ENCODE measurements at regions not wholly inside any gene's neighbourhood (a gene's known extent, or its start where the extent isn't known, plus 50 kb on each side); places are given as distances from the start of the nearest gene placed in this dataset.

DNA sequence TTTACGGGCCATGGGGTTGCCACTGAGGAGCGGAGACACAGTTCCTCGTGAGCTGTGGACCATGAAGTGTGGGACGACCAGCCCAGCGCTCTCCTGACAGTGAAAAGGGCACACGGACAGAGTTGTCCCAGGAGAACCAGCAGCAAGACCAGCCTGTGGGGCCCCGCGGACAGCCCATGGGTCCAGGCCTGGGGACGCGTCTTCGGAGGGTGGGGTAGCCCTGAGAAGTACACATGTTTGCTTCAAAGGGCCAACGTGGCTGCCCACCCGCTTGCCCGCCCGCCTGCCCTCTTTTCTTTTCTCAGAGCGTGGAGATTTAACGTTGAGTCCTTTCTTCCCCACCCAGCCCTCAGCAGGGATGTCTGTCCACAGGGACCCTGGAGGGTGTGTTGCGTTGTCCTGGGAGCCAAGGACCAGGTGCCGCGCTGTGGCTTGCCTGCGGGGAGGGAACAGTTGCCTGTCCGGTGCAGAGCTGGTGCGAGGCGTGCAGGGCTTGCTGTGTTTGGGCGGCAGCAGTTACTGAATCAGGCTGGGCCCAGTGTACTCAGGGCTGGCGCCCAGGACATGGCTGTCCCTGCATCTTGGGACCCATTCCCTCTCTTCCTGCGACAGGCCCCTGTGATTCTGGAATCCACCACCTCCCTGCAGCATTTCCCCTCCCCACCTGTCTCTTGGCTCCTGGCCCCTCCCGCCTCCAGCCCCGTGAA is 120.1 kb upstream of the HDAC4 start:
- no peak for DNase-seq

DNA sequence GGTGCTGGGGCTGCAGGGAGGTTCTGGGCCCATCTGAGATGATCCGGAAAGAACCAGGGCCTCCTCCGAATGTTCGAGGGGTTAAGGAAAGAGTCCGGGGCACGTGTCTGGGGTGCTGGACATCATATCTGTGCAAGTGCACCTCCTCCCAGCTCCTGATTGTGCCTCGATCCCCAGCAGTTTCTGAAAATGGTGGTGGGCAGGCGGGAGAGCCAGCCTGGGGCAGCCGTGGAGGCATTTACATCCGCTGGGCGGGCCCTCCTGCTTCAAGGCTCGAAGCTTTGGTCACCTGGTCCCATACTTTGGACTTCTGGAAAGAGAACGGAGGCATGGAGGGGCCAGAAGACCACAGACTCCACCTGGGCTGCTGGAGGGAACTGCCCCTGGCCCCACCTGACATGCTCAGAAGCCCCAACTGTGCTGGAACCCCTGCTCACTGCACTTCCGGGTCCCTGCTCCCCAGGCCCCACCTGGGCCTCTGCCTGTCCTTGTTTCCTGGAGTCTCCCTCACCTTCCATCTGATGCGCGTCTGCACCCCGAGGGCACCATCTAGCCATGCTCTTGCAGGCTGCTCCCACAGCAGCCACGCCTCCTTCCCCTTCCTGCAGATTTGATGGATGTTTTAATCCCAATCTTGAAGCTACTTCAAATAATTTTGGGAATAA is 119.2 kb upstream of the HDAC4 start:
- DNase-seq: no peak

DNA sequence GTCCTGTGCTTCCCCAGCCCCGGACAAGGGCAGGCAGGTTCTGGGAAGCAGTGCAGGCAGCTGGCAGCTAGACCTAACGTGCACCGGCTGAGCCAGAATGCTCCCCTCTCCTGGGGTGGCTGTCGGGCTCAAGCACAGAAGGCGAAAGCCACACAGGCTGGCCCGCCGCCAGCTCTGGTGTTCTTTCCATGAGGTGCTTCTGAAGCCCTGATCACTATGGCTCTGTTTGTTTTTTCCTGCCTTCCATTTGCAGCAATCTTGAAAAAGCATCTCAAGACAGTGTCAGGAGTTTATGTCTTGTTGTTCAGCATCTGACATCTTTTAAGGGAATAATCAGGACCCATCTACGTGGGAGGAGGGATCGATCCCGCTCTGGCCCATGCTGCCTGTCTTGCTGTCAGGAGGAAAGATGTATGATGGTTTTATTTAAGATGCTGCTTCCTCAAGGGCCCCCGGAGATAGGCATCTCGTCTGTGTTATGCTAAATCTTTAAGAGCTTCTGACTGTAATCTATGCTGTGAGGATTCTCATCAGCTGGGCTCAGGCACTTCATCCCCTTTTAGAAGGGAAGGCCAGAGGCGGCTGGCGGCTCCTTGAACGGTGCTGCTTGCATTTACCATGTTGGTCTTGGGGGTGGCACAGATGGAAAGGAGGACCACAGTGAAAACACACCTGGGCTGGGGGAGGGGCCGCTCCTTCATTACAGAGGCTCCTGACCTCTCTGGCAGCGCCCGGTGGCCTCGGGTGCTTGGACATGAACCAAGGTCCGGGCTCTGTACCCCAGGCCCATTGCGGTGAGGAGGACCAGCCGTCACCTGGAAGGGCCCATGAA is 118.5 kb upstream of the HDAC4 start:
- DNase-seq: no peak

DNA sequence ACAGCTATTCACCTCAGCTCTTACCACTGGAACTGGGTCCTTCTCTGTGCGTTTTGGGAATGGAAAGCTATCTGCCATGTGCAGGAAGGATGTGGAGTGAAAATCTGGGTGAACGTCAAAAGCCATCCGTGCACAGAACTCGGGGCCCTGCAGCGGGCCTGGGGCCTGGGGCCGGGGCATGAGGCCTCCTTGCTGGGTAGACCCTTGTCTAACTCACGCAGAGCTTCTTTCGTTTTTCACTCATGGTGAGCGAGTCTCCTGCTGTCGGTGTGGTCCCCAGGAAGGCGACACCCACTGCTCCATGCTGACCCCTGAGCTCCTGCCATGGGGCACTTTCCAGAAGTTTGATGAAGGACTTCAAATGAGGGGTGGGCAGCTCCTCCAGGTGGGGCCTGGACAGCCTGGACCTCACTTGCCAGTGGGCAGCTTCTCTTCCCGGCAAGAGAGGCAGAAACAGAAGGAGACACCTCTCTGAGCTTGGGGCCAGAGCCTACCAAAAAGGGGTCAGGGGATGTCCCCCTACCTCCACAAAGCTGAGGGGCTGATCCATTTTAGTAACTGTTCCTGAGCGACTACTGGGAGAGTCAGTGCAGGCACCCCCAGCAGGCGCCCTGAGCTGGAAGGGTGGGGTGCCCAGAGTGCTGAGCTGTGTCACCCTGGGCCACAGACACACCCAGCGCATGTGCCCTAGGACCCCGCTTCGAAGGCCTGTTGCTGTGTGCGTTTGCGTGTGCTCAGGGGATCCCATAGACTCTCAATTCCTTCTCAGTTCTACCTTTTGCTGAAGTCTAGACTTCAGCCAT is 117.7 kb upstream of the HDAC4 start:
- no peak for DNase-seq

DNA sequence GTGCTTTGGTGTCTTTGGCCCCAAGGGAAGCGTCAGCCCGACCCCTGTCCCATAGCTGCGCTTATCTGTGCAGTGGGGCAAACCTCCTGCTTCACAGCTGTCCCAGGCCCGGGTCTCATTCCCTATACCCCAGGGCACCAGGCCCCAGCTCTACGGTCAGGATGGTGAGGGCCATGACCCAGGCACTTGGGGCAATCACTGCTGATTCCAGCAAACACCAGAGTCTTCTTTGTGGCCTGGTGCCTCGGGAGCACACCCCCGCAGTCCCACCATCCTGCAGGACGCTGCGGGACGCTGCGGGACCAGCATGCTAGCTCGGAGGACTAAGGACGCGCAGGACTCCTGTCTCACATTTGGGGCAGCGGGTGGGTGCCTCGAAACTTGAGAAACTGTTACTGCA is 116.9 kb upstream of the HDAC4 start:
- no peak for DNase-seq

DNA sequence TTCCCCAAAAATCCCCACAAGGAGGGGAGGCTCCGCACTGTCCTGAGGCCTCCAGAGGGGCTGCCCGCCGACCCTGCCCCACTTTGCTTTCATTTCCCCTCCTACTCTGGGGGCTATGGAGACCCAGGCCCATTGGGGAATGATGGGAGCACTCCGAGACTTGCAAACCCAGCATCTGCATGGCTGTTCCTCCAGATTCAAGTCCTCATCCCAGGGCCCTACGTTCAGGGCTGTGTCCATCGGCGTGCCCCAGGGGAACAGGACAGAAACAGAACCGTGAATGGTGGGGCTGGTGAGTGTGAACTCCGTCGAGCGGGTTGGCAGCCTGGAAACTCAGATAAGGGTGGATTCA is 116.1 kb upstream of the HDAC4 start:
- DNase-seq: no peak

DNA sequence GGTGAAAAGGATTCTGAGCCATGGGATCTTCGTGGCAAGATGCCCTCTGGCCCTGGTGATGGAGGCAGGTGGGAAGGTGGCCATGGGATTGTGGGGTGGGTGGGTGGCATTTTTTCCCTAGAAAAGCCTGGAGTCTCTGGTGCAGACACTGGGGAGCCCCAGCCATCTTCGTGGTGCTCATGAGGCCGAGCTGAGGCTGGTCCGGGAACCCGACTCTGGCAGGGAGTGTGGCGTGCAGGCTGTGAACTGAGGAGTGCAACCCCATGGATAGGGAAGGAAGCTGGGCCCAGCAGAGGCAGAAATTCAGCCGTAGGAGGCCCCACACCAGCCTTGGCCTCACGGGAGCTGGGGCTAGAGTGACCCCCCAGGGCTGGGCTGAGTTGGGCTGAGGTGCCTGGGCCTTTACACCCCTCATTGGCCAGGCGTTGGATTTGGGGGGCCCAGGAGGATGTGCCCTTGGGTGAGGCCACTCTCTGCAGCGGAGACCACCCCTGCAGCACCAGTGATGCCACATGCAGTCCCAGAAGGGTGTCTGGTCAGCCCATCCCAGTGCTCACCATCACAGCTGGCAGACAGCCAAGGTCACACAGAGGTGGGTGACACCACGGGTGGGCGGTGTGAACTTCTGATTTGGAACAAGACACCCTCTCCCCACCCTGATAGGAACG is 115.6 kb upstream of the HDAC4 start:
- no peak for DNase-seq

DNA sequence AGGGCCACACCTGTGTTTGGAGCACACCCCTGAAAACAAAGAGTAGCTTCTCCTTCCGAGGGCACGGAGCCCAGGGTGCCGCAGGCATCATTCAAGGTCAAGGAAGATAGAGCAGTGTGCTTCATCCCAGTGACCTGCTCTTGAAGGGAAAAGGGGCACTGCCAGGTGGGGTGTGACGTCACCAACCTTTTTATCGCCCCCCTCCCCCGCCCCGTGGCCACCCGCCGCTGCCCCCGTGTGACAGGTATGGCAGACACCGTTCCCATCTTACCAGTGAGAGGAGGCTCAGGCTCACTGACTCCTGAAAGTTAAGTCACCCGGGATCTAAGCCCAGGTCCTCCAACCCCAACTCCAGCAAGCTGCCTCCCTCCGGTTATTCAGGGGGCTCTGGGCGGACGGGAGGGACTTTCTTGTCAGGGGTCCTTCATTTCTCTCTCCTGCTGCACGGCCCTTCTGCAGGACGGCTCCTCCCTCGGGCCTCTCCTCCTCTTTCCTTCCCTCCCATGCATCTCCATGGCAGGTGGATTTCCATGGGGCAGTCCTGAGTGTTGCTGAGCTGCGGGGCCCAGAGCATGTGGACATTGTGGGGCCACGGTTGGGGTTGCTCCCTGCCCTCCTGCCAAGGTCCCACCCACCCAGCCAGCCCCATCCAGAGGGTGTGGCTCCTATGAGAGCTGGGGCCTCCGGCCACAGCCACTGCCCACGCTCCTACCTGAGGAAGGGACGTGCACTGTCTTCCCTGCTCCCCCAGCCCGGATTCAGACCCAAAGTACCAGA is 114.1 kb upstream of the HDAC4 start:
- DNase-seq: no peak

DNA sequence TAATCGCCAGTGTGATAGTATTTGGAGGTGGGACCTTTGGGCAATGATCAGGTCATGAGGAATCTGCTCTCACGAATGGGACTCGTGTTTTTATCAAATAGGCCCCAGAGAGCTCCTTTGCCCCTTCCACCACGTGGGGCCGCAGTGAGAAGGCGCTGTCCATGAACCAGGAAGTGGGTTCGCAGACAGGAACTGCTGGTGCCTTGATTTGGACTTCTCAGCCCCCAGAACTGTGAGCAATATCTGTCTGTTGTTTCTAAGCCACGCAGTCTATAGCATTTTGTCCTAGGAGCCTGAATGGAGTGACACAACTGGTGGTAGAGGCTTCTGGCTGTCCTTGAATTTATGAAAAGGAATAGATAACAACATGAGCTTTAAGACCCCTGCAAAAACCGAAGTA is 111.2 kb upstream of the HDAC4 start:
- DNase-seq: no peak

DNA sequence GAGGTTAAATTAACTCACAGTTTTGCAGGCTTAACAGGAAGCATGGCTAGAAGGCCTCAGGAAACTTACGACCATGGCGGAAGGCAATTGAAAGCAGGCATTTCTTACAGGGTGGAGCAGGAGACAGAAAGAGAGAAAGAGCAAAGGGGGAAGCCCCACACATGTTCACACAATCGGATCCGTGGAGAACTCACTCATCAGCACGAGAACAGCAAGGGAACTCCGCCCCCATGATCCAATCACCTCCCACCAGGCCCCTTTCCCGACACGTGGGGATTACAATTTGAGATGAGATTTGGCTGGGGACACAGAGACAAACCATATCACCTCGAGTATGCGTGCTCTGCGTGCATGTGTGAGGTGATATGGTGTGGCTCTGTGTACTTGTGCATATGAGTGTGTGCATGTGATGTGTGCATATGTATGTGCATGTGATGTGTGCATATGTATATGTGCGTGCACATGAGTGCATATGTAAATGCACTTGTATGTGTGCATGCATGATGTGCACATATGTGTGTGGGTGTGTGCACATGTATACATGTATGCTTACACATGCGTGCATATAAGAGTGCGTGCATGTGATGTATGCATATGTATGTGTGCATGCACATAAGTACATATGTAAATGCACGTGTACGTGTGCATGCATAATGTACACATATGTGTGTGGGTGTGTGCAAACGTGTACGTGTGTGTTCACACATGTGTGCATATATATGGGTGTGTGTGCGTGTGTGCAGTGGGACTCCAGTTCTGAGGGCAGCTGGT is 108.7 kb upstream of the HDAC4 start:
- no peak for DNase-seq

DNA sequence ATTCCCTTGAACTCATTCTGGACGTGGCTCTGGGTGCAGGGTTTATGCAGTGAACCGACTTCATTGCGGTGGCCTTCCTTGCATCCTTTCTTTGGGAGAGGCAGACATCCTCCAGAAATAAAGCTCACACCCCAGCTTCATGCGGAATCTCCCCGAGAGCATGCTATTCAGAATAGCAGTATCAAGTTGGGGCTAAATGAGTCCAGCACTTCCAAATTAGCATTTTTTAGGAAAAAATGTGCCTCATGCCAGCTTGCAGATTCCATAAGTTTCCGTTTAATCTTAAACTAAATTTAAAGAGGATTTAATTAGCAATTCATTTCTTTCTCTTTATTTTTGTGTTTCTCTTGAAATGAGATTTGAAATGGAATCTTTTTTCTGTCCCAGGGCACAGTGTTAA is 107.4 kb upstream of the HDAC4 start:
- DNase-seq: no peak

DNA sequence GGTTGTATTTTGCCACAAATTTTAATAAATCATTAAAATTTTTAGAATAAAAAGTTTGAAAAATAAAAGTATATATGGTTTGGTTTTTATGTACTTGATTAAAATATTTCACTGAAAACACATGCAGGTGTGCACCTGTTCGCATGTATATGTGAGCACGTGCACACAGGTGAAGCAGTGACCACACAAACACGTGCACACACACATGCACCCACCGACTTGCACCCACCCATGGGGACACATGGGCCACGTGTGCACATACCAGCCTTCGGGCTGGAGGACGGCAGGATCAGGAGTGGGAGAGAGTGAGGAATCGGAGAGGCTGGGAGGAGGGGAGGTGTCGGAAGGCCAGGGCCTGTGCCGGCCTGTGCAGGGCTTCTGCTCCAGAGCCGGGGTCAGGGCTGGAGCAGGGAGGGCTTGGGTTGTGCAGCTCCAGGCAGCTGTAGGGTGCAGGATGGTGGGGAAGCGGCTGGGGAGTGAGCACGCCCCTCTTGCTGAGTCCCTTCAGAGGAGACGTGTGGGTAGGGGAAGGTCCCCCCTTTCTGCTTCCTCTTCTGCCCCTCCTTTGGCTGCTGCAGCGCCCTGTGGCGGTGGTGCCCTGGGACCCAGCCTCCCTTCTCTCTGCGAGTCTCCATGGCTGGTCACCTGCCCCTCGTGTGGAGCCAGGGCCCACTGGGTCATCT is 106.9 kb upstream of the HDAC4 start:
- no peak for DNase-seq

DNA sequence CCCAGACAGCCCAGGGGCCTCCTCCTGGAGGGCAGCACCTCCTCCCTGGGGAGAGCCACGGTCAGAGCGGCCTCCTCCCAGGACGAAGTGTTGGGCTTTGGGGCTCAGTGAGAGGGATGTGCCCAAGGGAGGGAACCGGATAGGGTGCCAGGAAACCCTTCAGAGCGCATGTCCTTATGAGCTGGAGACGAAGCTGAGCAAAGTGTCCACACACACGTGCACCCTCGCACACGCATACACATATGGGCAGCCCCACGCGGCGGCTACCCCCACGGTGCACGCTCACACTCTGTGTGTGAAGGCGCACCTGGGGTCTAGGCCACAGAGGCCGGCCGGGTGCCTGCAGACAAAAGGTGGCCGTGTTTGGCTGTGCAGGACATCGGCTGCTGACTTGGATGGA is 106.1 kb upstream of the HDAC4 start:
- no peak for DNase-seq

DNA sequence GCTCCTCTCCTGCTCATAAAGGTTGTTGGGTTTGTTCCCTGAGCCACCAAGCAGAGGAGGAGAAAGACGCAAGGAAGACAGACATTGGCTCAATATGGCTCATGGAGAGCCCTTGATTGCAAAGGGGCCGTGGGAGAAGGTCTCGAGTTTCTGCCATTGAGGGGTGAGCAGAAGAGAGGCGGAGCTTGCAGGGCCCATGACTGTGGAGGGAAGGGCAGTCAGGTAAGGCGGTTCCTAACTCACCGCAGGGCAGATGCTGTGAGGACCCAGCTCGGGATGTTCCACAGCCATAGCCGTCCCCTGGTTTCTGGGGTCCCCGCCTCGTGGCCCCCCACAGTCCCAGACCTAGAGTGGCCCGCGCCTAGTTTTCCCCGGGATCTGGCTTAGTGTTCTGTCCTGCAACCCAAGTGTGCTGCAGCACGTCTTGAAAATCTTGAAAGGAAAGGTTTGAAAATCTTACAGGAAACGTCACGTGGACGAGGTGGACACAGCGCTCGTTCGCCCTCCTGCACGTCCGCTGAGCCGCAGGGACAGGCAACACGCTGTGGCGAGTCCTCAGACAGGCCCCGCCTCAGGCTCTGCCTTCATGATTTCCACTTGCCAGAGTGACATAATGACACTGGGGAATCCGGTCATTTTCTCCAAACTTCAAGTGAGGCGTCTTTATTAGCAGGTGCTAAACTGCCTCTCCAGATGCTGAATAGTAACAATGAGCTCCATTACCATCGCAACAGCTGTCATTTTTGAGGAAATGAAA is 105.5 kb upstream of the HDAC4 start:
- DNase-seq: no peak

DNA sequence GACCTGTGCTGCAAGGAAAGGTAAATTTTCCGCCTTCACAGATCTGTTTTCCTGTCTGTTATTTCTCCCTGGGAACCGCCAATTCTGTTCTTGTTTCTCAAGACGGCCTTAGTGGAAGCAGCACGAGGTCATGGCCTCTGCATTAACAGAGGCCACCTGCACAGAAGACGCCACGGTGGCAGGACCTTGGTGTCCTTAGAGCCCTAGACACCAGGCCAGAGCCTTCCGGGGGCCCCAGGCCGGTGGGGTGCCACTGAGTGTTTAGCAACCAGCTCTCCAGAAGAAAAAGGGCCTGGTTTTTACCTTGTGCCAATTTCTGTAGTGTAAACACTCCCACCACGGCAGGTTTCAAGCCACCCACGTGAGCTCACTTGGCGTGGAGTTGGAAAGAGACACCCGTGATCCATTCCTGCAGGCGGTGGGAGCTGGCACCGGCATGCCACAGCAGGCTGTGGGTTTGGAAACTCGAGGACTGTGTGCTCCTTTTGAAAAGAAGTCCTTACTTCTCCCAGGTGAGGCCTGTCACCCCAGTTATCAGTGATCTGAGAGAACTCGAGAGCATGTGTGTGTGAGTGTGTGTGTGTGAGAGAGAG is 103.9 kb upstream of the HDAC4 start:
- no peak for DNase-seq

DNA sequence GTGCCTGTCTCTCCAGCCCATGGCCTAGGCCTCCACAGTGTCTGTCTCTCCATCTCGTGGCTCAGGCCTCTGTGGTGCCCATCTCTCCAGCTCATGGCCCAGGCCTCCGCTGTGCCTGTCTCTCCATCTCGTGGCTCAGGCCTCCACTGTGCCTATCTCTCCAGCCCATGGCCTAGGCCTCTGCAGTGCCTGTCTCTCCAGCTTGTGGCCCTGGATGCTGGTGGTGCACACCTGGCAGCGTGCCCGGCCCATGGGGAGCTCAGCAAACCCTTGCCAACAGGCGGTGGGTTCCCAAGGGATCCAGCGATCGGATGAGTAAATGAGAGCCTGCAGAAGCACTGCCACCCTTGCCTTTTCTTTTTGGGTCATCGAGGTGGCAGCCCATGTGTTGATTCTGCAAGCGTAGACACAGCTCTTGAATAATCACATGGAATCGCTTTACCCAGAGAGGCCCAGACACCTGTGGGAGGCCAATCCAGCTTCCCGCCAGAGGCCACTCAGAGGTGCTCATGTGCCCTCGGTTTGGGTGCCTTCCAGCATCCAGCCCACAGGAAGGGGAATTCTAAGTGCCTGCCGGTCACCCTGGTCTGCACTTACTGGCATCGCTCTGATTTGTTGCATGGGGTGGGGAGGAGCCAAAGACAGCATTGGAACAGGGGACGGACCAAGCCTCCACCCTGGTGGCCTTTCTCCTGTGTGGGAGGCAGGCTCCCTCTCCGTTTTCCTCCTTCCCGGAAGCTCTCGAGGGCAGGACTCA is 101.8 kb upstream of the HDAC4 start:
- DNase-seq: no peak

DNA sequence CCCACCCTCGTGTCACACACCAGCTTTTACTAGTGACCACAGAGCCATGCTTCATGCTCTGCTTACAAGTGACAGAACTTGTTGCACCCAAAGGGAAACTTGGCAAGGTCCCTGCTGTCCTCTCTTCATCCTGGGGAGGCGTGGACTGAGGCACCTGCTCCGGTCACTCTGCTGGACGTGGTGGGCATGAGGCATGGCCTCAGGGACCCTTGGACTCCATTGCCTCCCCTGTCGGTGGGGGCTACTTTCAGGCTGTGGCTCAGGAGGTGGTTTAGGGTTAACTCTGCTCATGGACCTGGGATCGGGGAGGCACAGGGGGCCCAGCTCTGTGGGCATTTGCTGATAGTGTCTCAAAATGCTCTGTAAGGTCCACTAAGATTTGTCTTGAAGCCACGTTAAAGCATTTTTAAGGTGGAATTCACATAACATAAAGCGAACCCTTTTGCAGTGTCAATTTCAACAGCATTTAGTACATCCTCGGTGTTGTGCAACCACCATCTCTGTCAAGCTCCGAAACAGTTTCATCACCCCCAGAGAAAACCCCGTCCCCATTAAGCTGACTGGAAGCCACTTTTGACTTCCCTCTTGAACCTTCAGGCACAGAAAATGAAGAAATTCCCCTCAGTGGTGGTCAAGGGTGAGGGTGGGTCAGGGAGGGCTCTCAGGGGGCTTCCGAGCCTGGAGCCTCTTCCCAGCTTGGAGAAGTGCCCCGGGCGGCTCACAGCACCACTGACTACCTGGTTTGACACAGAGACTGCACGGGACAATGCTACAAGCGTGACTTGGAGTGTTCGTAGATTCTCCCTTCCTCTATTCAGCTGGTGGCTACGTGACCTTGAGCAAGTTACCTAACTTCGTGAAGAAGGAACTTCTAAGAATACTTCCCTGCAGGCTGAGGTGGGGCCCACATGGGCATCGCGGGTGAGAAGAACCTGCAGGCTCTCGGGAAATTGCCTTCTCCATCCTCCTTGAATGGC is 100.0 kb upstream of the HDAC4 start:
- peak; percentile 96 for DNase-seq
